Endothelial cell of umbilical vein (primary cell): ENCODE measurements at regions not wholly inside any gene's neighbourhood (a gene's known extent, or its start where the extent isn't known, plus 50 kb on each side); places are given as distances from the start of the nearest gene placed in this dataset.

ENCODE experiments used
- BruUV-seq: library from RNA; stranded (reverse); fragments of 400-500 nt; replicated peaks from 2 replicates; lab custom pipeline; 2021; lab: Mats Ljungman, UMichigan
- CTCF ChIA-PET: fragments of 300-600, 350-600 bp; sonication (Branson Sonifier 250); formaldehyde crosslinking; loops from one replicate; lab custom pipeline; 2021; ENCODE audit warnings: antibody characterized with exemption, inconsistent platforms; lab: Charles Lee
- POLR2A ChIA-PET: fragments of 300-600, 350-600 bp; sonication (Branson Sonifier 250); formaldehyde crosslinking; loops from one replicate; lab custom pipeline; 2021; ENCODE audit warnings: antibody characterized with exemption, inconsistent platforms; lab: Charles Lee
- DNase-seq: peaks from one replicate; pipeline ENCODE4 v3.0.0-alpha.2; 2011; ENCODE audit warnings: low read depth, low spot score
- FAIRE-seq: peaks from 2 replicates; lab custom pipeline; 2011; peaks lifted over from hg19 to GRCh38; lab: Jason Lieb, UNC
- H2AFZ ChIP-seq: 2 replicates; pipeline ENCODE4 v1.6.0; 2012; ENCODE audit warnings: low read depth, low read length, control low read depth, inconsistent platforms
- H3K27ac ChIP-seq: 2 replicates; pipeline ENCODE4 v1.5.1; 2011; ENCODE audit warnings: low read depth, mild to moderate bottlenecking, control low read depth, low read length, moderate library complexity; ENCODE audit not compliant: insufficient read depth
- H3K27me3 ChIP-seq, 2 experiments: 2 replicates each; pipeline versions ENCODE4 v1.6.0 to v1.6.1; 2011; ENCODE audit warnings: low read length in 2 of 2, mixed read lengths in 1 of 2; ENCODE audit not compliant: control insufficient read depth in 2 of 2, insufficient read depth in 2 of 2
- H3K36me3 ChIP-seq, 2 experiments: 2 replicates in 1 of 2; 3 replicates in 1 of 2; pipeline ENCODE4 v1.5.1; 2011; ENCODE audit warnings: low read length in 2 of 2, mild to moderate bottlenecking in 1 of 2, moderate library complexity in 1 of 2; ENCODE audit not compliant: control insufficient read depth in 2 of 2, insufficient read depth in 2 of 2; ENCODE audit errors: extremely low read depth in 1 of 2
- H3K4me1 ChIP-seq: 3 replicates; pipeline ENCODE4 v1.5.1; 2011; ENCODE audit warnings: mild to moderate bottlenecking, low read length; ENCODE audit not compliant: control insufficient read depth, insufficient read depth; ENCODE audit errors: extremely low read depth
- H3K4me2 ChIP-seq: 2 replicates; pipeline ENCODE4 v1.6.1; 2011; ENCODE audit warnings: low read length, control low read depth, mixed read lengths; ENCODE audit not compliant: insufficient read depth
- H3K4me3 ChIP-seq, 3 experiments: fragments of 200-600 bp in 1 of 3; sonication (generic), shearing (Covaris generic) in 1 of 3; replicated peaks in 1 of 3; 2 replicates each; pipeline ENCODE4 v1.5.1; 2011 to 2016; ENCODE audit warnings: control low read depth in 3 of 3, low read length in 3 of 3, mild to moderate bottlenecking in 2 of 3, inconsistent platforms in 1 of 3, low read depth in 1 of 3, moderate library complexity in 1 of 3; ENCODE audit not compliant: insufficient read depth in 1 of 3
- H3K79me2 ChIP-seq: 2 replicates; pipeline ENCODE4 v1.6.0; 2012; ENCODE audit warnings: low read length, inconsistent platforms; ENCODE audit not compliant: control insufficient read depth, insufficient read depth
- H3K9ac ChIP-seq: replicated peaks from 2 replicates; pipeline ENCODE3; 2011; ENCODE audit warnings: low read length, control low read depth; ENCODE audit not compliant: insufficient read depth; ENCODE audit errors: extremely low read depth
- H3K9me1 ChIP-seq: replicated peaks from 3 replicates; pipeline ENCODE4 v1.6.0; 2011; ENCODE audit warnings: mild to moderate bottlenecking, low read length; ENCODE audit not compliant: control insufficient read depth, insufficient read depth; ENCODE audit errors: extremely low read depth
- H3K9me3 ChIP-seq: replicated peaks from 2 replicates; pipeline ENCODE4 v1.5.1; 2012; ENCODE audit warnings: low read length, inconsistent platforms; ENCODE audit not compliant: control insufficient read depth, insufficient read depth
- H4K20me1 ChIP-seq: replicated peaks from 2 replicates; pipeline ENCODE3; 2011; ENCODE audit warnings: mild to moderate bottlenecking, low read length; ENCODE audit not compliant: control insufficient read depth, insufficient read depth; ENCODE audit errors: extremely low read depth
- CTCF ChIP-seq, 2 donors: IDR thresholded peaks; 1 replicate in 1 of 2; 2 replicates in 1 of 2; pipeline ENCODE4 v1.5.1; 2011; ENCODE audit warnings: low read length in 2 of 2, mild to moderate bottlenecking in 2 of 2, moderate library complexity in 2 of 2, control low read depth in 1 of 2, inconsistent platforms in 1 of 2, low read depth in 1 of 2; ENCODE audit not compliant: insufficient read depth in 1 of 2; ENCODE audit errors: extremely low read depth in 1 of 2
- EZH2 ChIP-seq: IDR thresholded peaks from 2 replicates; pipeline ENCODE4 v1.6.1; 2012; ENCODE audit warnings: borderline replicate concordance, low read depth, mild to moderate bottlenecking, moderate library complexity, low read length, inconsistent platforms; ENCODE audit not compliant: severe bottlenecking
- FOS ChIP-seq: IDR thresholded peaks from 2 replicates; pipeline ENCODE4 v1.6.1; 2011; ENCODE audit warnings: mild to moderate bottlenecking, low read length, moderate library complexity, borderline replicate concordance; ENCODE audit not compliant: insufficient read depth
- GATA2 ChIP-seq: IDR thresholded peaks from 2 replicates; pipeline ENCODE4 v1.7.0; 2011; ENCODE audit warnings: low read depth, mild to moderate bottlenecking, moderate library complexity, mixed read lengths, low read length; ENCODE audit not compliant: insufficient read length, insufficient read depth
- JUN ChIP-seq: IDR thresholded peaks from 2 replicates; pipeline ENCODE4 v1.6.1; 2011; ENCODE audit warnings: borderline replicate concordance, low read depth; ENCODE audit not compliant: insufficient read length, insufficient read depth
- MAX ChIP-seq: IDR thresholded peaks from 2 replicates; pipeline ENCODE4 v1.6.1; 2011; ENCODE audit not compliant: insufficient read depth, insufficient read length
- MYC ChIP-seq: IDR thresholded peaks from one replicate; pipeline ENCODE4 v1.6.1; 2011; ENCODE audit warnings: mild to moderate bottlenecking, low read depth, low read length
- POLR2A ChIP-seq: IDR thresholded peaks from 2 replicates; pipeline ENCODE4 v1.6.1; 2012; ENCODE audit warnings: low read depth, mild to moderate bottlenecking, control low read depth, low read length
- POLR2AphosphoS5 ChIP-seq: IDR thresholded peaks from 2 replicates; pipeline ENCODE4 v1.6.1; 2012; ENCODE audit warnings: low read depth, mild to moderate bottlenecking, control low read depth, low read length, moderate library complexity; ENCODE audit not compliant: insufficient read depth
- dilution Hi-C: fragments of 300-500 bp; cut with MboI; formaldehyde crosslinking; loops from one replicate; pipeline ENCODE4 v1.15.0; 2019; ENCODE audit warnings: low sequenced_read_pairs; ENCODE audit not compliant: extremely low pct_ligation_motif_present
- intact Hi-C: fragments of 100-400 bp; cut with micrococcal nuclease; formaldehyde crosslinking; loops from one replicate; pipeline ENCODE4 v1.10.0; 2022

- H3K9me3 ChIP-seq = no peaks in the 10 kb centered on the region
- dilution Hi-C loops (no loop called here), intact Hi-C loops (no loop called here)
- H3K4me1 ChIP-seq = no peaks in the 10 kb centered on the region
- no peak for DNase-seq
- no peak for TF ChIP-seq JUN
- no peak for TF ChIP-seq EZH2
- TF ChIP-seq GATA2 = no peak
- no peak for TF ChIP-seq CTCF (IDR thresholded peaks at IDR 0.05; ENCODE audit: extremely low read depth in 1 of 2, insufficient read depth in 1 of 2, low read depth in 1 of 2, low read length in 2 of 2)
- TF ChIP-seq MYC = no peak
- TF ChIP-seq FOS = no peak
- TF ChIP-seq POLR2AphosphoS5 = no peak
- no peak for TF ChIP-seq MAX
- TF ChIP-seq POLR2A = no peak
- H4K20me1 ChIP-seq = no peaks in the 10 kb centered on the region
- H3K4me3 ChIP-seq = no peak overlapping the region
- no peak overlapping the region for H3K4me2 ChIP-seq
- ChIA-PET POLR2A (no interaction called here), CTCF (no interaction called here)
- no TSS peak for BruUV-seq
- no peak overlapping the region for H2AFZ ChIP-seq
- no peaks in the 10 kb centered on the region for H3K9me1 ChIP-seq
- no peak overlapping the region for H3K27ac ChIP-seq
- H3K27me3 ChIP-seq = no peaks in the 10 kb centered on the region
- FAIRE-seq = no peak
- H3K36me3 ChIP-seq = no peaks in the 10 kb centered on the region
- H3K9ac ChIP-seq = no peak overlapping the region
- no peaks in the 10 kb centered on the region for H3K79me2 ChIP-seq
These were observed 82.8 kb upstream of the MDM1 start for GRCh38 chr12:68414988-68415387.
